CD4-positive, alpha-beta T cell treated with Interferon gamma for 1 hour (primary cell): ENCODE measurements at regions not wholly inside any gene's neighbourhood (a gene's known extent, or its start where the extent isn't known, plus 50 kb on each side); places are given as distances from the start of the nearest gene placed in this dataset.

Experiments used
- DNase-seq: peaks from one replicate; pipeline ENCODE4 v3.0.0-alpha.2; 2020

DNA sequence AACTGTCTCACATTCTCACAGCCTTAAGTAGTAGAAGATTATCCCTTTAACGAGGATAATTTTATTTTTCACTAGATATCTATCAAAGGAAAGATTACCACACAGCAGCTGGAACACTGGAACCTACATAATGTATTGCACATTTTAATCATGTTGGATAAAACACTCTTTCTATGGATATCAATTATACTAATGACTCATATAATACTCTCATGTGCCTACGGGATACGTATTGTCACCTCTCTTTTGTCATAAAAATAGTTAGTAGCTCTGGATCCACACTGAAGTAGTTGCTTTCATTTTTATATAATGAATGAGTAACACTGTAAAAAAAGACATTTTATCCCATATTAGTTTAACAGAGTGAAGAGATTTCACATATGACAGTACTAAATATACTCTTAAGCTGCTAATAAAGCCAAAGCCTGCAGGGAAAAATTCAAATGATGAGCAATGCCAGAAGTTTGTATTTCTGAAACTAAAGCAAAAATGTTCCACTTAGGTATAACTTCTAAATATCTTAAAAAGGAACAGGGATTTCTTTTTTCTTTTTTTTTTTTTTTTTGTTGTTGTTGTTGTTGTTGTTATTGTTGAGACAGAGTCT lies 408.7 kb upstream of the PKN2 start:
- no peak for DNase-seq

DNA sequence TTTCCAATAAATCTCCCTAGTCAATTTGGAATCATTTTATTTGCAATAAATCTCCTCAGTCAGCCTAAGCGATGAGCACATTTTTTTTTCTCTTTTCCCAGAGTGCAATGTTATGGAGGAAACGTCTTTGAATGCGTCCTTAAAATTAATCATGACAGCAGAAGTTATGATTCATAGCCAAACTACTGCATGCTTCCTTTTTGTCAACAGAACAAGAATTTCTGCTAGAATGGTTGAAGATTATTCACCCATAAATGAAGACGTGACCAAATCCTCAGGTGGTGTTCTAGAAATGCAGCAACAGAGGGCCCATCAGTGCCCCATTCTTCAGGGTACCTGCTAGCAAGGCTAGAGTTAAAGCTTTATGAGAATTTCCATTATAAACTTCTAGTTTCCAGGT lies 407.9 kb upstream of the PKN2 start:
- no peak for DNase-seq

DNA sequence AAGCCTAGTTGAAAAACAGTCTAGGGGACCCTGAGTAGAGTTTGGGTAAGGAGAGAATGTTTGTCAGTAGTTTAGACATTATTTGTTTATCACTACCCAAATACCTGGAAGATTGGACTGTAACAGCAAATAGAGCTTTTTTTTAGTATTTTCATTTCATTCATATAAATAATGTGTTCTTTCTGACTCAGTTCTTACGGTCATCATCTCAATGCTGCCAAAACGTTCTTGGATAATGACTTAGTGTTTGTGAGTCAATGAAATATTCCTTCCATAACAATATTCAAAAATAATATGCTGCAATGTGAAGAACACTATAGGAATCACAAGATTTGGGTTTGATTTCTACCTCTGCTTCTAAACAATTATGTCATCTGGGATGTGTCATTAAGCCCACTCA lies 400.0 kb upstream of the PKN2 start:
- no peak for DNase-seq

DNA sequence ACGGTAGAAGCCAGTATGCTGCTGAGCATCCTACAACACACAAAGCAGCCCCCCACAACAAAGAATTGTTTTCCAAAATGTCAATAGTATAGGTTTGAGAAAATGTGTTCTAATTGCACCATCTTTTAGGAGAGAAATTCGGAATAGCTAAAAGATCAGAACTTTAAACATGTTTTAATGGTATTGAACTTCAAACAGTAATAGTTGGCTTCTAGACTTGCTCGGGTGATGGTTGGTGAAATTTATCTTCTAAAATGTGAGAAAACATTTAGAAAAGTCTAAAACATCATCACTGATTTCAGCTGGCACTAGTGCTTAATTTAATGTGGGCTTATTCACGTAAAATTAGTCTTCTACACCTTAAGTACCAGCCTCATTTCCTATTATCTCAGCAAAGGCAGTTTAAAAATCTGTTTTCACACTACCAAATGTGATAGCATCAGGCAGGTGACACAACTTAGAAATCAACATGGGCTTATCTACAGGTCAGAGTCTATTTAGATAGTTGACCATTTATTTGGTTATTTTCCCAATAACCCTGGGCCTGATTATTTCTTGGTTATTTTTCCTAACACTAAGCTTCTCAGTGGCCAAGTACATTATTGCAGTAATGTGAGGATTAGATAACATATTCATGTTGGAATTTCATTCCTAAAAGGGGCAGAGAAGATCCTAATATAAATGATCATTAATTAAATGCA lies 399.3 kb upstream of the PKN2 start:
- no peak for DNase-seq

DNA sequence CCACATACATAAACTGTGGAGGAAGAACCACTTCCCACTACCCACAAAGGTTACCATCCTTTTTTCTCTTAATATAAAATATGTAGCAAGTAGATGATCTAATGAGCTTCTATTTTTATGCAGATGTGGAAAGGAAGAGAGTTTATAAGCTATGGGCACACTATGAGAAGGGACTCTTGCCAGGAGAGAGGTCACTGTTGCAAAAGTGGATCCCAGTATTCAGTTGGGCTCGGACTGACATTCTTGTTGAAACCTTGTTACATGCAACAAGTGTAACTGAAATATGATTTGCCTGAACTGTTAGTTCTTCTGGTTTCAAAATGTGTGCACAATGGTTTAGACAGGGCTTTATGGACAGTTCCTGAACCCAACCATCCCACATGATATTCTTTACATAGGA lies 397.4 kb upstream of the PKN2 start:
- DNase-seq = no peak

DNA sequence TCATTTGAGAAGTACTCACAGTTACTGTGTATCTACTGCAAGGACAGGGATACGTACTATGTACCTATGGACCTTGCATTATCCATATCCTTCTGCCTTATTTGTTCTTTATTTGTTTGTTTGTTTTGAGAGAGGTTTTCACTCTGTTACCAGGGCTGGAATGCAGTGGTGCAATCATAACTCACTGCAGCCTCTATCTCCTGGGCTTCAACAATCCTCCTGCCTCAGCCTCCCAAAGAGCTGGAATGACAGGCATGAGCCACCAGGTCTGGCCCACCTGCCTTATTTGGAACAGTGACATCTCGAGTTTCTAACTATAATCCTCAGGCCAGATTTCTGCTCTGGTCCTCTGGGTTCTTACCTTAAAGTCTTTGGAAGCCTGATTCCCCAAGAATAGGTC lies 395.5 kb upstream of the PKN2 start:
- no peak for DNase-seq

DNA sequence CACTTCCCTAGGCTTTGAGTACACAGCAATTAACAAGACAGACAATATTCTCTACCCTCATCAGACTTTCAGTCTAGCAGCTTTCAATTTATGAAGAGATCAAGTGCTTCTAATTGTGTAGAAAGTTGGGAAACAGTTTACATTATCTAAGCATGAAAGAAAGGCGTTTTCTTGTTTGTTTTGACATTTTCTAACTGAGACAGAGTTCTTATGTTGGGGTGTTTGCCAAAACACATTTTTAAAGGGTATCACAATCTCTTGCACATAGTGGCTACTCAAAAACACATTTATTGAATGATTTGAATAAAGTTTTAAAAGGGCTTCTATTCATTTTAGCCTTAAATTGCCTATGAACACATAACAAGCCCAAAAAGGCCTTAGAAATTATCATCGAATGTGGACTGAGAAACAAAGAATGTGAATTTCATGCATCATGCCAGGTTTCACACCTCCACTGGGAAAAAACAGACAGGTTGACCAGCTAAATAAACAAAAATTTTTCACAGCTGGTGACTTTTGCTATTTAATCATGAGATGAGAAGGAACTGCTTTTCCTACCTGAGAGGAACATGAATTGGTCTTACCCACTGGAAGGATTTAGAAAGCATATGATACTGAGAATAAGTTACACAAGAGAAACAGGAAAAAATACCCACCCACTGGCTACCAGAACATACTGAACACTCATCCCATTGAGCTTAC lies 394.5 kb upstream of the PKN2 start:
- DNase-seq = no peak

DNA sequence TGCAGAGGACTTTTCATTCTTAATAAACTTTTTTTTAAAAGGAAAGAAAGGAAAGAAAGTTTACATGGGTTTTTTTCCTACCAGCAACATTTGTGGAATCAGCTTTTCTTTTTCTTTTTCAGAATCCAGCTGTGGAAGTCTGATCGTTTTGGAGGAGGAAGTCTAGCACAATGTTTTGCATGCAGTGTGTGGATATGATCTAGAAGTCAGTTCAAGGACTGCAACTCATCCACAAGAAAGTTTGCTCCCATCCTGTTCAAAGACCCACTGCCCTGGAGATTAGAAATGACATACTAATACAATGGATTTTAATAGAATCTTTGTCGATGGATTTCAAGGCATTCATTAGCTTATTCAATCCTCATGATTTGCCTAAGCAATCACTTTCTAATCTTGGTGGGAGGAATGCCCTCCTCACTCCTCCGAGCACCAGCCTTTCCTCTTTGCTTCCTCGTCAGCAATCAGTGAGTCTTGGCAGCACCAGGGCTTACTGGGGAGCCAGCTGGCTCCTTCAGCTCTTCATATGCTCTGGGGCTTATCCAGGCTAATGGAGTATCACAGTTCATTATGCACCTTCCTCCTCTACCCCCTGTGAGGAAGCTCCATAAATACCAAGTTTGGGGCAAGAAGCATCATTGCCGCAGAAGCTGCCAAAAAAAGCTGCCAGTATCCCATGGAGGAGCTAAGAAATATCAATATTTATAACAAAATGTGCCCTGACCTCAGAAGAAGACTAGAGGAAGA lies 392.3 kb upstream of the PKN2 start:
- DNase-seq = no peak

DNA sequence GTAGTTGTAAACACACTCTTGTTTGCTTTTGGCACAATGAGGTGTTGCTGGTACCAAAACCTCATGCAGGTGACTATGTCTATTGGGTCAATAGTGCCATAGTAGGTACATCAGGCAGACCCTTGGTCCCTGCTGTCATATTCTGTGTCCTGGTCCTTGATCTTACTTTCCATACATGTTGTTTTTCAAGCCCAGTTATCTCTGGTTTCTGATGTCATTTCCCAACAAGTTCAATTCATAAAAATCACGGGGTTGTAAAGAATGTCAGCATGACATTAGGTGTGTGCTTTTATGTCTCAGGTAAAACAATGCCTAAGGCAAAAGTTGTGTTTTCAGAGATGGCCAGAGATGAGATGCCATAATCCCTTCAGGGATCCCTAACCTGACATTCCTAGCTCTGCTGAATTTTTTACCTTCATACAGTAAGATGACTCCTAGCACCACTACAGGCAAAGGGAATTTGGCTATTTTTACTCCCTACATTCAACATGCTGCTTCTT lies 390.3 kb upstream of the PKN2 start:
- no peak for DNase-seq

DNA sequence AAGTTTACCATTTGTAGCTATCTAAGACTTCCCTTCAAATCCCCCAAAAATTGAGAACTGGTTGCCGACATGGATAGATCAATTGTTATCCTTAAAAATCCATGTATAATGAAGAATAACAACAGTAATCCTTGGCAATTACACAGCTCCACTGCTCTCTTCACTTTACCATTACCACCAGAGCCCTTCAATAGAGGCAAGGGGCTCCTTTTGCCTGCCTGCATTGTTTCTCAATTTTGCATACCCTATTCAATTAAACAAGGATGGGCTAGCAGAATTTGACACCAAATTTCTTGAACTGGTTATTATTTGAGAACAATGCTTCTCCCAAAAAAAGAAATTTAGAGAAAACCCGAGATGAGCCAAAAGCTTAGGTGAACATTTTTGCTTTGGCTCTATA lies 387.8 kb upstream of the PKN2 start:
- no peak for DNase-seq

DNA sequence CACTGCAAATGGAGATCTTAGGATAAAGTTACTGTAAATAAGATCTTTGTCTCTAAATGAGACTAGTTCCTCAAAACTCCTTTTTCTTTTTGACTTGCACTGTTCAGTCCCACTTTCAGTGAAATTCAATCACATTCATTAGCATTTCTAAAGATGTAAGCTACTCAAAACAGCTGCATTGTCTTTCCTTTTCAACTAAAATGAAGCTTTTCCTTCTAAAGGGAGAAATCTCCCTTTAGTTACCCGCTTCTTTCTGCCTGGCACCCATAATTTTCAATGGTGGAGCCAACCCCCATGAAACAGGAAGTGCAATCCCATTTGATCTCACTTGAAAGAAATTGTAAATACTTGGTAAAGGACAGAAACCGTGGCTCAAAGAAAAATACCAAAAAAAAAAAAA lies 387.4 kb upstream of the PKN2 start:
- no peak for DNase-seq

DNA sequence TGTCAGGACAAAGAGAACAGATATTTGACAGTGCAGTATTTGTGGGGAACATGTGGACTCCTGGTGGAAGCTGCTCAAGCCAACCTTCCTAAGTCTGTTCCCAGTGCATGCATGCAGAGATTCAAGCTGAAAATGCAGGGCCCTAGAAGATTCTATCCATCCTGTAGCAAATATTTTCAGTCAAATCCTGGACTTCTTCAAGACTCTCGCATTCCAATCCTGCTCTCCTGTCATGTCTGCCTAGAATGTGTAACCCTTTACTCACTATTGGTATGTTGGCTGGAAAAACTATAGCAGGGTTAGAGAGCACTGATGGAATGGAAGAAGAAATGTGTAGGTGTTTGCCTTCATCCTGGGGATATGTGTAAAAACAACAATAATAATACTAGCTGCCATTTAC lies 385.6 kb upstream of the PKN2 start:
- DNase-seq = no peak

DNA sequence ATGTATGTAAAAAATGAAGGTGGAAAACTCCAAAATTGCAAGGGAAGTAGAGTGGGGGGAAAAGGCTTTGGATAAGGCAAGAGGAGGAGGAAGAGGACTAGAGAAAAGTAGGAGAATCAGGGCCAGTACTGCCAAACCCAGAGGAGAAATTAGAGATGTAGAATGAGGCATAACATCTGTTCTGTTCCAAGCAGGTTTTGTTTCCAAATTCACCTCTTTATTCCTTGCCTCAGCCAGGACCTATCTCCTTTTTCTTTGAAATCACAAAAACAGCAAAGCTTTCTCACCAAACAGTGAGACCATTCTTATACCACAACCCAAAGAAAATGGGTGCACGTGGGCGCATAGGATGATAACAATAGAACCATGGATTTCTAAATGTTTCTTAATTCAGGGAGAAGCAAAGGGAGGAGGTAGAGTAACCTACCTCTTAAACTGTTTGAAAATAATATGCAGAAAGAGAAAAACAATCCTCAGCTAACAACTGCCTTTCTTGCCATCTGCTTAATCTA lies 383.3 kb upstream of the PKN2 start:
- DNase-seq = no peak

DNA sequence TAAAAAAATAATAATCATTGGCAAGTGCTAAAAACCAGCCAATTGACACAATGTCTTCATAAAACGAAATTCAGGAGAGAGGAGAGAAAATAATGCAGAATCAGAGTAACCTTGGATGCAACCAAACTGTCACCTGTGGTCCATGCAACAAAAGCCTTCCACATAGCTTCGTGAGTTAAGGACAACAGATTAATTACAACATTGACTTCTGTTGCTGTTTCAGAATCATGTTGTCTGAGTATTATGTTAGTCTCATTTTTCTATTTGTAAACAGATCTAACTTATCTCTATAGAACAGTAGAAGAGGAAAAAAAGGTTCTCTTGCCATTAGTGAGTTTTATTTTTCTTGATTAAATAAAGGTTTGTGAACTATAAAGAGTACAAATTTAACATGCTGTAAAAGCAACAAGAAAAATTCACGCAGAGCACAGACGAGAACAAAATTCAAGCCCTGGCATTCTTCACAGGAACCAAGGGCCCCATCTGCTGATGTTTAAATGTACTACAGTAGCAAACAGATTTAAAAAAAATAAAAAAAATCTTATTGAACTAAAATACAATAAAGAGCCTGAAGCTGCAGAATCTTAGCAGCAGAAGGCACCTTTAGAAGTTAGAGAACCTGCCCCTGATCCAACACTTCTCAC lies 381.1 kb upstream of the PKN2 start:
- DNase-seq = no peak

DNA sequence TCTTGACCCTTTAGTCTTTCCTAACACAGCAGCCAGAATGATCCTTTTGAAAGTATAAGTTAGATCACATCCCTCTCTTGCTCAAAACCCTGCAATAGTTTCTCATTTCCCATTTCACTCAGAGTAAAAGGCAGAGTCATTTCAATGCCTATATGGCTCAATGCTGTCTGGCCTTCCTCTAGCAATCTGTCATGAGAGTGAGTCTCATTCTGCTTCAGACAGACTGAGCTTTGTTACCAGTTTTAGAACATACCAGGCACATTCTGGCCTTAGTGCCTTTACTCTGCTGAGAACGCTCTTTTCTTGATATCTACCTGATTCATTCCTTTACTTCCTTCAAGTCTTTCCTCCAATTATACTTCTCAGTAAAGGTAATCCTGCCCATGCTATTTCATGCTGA lies 372.8 kb upstream of the PKN2 start:
- no peak for DNase-seq

DNA sequence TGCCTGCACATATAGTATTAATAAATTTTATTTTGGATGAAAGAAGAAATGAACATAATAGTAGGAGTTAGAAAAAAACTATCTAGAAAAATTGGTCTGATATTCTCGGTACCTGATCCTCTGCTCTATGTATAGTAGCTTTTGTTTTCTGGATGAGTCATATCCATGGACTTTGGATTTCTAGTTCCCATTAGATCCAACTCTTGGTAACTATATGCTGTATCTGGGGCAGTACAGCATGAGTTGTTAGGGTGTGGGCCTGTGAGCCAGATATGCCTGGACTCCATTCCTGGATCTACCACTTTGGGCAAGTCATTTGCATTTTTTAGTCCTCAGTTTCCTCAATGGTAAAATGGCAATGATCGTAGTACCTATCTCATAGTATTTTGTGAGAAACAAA lies 372.2 kb upstream of the PKN2 start:
- DNase-seq = no peak

DNA sequence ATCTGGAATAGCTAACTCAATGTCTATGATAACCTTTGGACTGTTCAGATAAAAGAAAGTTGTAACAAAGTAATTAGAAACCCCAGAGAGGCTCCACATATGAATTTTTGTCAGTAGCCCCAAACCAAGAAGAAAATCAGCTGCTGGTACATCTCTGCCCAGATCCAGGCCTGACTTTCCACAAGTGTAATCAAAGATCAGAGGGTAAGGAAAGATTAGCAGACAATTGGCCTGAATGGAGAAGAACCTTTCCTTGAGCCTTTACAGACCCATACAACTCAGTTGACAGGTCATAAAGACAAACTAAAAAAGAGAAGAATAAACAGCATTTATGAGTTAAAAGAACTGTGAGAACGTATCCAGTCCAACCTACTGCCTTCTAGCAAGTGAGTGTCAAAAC lies 366.7 kb upstream of the PKN2 start:
- DNase-seq = no peak

DNA sequence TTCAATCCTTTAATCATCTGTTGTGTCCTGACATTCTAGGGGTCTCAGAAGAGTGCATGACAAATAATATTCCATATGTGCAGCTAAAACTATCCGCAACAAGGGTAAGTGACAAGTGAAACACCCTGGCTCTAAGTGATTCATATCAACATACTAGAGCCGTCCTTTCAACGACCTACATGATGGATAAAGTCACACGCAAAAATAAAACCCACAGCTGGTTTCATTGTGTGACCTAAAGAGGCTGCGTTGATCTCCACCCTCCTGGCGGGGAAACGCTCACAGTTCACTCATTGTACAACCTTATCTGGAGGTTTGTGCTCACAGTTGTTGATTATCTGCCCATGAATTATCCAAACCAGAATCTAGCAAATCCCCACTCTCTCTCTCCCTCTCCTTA lies 365.3 kb upstream of the PKN2 start:
- DNase-seq = no peak

DNA sequence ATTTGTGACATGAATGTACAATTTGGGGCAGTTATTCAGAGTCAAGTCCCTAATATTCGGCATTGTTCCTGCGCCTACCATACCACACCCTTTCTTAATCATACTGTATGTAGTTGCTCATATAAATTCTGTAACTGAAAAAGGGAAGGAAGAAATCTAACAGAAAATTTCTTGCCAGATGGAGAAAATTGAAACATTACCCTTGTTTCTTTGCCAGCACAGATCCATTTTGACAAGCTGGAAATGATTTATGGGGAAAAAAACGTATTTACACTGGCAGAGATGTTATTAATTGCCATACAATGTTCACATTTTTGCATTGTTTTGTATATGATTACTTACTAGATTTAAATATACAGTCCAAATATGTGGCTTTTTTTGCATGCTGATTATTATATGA lies 363.8 kb upstream of the PKN2 start:
- no peak for DNase-seq

DNA sequence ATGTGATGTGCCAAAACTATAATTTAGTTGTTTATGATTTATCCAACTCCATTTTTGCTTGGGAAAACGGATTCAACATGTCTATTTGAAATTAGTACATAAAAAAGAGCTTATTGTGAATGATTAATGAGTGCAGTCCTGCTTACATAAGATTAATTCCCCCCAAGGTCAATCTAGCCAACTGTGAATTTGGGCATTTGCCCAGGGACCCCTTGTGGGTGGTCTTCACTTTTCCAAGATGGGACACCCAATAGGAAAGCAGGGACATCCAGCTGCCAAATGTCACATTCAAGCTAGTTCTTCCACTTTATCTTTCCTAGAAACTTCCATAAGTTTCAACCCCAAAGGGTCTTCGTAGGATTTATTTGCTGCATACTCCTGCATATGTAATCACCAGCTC lies 362.4 kb upstream of the PKN2 start:
- no peak for DNase-seq

DNA sequence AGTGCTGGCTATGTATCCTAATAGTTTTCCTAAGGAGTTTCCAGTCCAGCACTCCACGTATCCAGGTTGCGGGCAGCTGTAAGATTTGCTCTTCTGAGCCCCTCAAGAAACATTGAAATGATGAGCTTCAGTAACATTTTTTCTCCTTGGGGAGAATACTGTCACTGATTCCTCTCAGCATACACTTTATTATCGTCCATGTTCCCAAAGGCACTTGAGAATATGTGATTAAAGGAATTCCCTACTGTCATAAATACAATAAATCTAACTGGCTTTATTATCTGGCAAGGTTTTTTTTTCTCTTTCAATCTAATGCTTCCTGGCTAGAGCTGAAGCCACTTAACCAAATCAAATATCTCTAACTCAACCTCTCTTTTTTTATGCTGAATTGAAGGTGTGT lies 359.2 kb upstream of the PKN2 start:
- no peak for DNase-seq

DNA sequence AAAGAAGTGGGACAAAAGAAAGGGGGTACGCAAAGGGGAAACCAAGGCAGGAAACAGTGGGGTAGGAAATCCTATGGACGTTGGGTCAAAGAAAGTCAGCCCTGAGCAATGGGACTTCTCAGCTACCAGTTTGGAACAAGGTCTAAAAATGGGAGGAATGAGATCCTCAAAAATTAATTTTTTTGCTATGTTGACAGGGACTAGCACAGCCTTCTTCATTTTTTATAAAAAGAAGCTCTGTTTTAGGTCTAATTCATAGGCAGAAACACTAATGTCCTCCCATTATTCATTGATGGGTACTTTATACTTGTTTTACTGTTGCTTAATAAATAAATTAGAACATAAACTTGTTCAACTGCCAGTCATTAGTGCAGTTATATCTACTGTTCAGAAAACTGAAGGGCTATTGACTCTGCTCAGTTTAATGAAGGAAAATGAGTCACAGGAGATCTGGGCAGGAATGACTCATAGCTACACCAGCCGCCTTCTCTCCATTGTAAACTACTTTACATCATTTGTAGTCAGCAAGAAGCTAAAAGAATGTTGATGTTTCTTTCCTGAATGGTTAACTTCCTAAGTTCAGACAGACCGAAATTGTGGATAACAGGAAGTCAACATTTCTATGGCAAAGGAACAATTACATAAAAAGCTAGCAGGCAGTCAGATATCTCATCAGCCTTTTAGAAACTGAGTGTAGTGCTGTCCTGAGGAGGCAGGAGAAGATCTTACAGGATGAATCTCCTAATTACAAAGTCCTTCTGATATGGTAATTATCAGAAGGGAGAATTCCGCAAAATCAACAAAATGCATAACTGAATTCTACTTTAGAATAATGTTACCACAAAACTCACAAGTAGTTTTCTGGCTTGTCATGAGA lies 356.4 kb upstream of the PKN2 start:
- no peak for DNase-seq
